ENCODE measurements at regions not wholly inside any gene's neighbourhood (a gene's known extent, or its start where the extent isn't known, plus 50 kb on each side); places are given as distances from the start of the nearest gene placed in this dataset.

DNA sequence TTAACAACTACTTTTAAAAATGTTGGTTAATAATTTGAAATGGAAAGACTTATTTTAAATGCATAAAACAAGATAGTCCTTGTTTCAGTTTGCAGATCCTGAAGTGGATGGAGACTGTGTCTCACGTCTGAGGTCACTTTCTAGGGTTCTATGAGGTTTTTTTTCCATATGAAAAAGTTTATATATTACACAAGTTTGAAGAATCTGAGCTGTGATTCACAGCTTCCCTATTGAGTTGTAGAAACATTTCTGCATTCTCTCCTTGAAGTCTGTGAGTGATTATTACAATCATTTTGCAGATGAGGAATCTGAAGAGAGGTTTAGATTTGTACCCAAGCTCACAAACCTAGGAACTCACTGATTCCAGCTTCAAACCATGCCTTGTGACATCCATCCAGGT lies 442.5 kb upstream of the KLF4 start:
- CTCF ChIA-PET = no interaction called here
- no peak for DNase-seq
- no TSS peak for BruUV-seq (replicated peaks)

DNA sequence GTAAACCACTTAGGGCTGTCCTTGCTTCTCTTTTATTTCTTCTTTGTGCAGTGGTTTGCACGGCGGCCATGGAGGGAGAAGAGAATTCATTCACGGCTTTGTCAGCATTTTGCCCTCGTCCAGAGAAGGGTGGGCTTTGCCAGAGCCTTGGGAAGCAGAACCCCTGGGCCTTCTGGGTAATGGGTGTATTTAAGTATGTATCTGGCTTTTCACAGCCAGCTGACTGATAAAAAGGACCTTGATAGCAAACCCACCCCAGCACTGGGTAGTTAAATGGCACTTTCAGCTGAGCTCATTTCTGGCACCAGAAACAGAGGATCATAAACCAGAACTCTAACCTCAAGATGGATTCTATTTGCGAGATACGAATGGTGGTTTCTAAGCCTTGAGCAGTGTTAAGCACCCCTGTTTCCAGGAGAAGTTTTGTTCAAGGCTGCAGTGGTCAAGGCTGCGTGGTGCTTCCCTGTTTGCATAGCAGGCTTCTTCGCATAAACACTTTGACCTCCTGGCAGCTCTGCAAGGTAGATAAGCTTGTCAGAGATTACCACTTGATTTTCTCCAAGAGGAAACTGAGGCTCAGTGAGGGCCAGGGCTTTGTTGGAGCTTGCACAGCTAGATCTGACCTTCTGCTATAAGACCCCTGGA lies 441.6 kb upstream of the KLF4 start:
- no peaks in the 10 kb centered on the region for H3K4me1 ChIP-seq
- TF ChIP-seq, protein P1, sequence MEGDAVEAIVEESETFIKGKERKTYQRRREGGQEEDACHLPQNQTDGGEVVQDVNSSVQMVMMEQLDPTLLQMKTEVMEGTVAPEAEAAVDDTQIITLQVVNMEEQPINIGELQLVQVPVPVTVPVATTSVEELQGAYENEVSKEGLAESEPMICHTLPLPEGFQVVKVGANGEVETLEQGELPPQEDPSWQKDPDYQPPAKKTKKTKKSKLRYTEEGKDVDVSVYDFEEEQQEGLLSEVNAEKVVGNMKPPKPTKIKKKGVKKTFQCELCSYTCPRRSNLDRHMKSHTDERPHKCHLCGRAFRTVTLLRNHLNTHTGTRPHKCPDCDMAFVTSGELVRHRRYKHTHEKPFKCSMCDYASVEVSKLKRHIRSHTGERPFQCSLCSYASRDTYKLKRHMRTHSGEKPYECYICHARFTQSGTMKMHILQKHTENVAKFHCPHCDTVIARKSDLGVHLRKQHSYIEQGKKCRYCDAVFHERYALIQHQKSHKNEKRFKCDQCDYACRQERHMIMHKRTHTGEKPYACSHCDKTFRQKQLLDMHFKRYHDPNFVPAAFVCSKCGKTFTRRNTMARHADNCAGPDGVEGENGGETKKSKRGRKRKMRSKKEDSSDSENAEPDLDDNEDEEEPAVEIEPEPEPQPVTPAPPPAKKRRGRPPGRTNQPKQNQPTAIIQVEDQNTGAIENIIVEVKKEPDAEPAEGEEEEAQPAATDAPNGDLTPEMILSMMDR (IDR thresholded peaks at IDR 0.05; ENCODE audit: insufficient read depth in 1 of 2, low read depth in 1 of 2, low read length in 1 of 2, severe bottlenecking in 1 of 2, unreplicated experiment in 1 of 2) = no peak
- H3K27ac Mint-ChIP-seq (ENCODE audit: unreplicated experiment) = no peak overlapping the region
- H3K4me3 ChIP-seq (ENCODE audit: low read depth, low read length) = no peak overlapping the region
- no TSS peak for BruUV-seq (replicated peaks)
- POLR2A ChIA-PET = no interaction called here
- no peak overlapping the region for H3K4me3 Mint-ChIP-seq (ENCODE audit: unreplicated experiment)
- H3K27me3 ChIP-seq (replicated peaks; ENCODE audit: control insufficient read depth, insufficient read depth, low read length) = no peaks in the 10 kb centered on the region
- no peaks in the 10 kb centered on the region for H3K9me3 Mint-ChIP-seq (ENCODE audit: unreplicated experiment)
- H3K4me1 Mint-ChIP-seq (ENCODE audit: low read depth, unreplicated experiment) = no peaks in the 10 kb centered on the region
- no peaks in the 10 kb centered on the region for H3K36me3 Mint-ChIP-seq (ENCODE audit: insufficient read depth, unreplicated experiment)
- intact Hi-C loops (cut with micrococcal nuclease; ENCODE audit: unreplicated experiment) = no loop called here
- DNase-seq = no peak
- no peaks in the 10 kb centered on the region for H3K9me3 ChIP-seq
- no peaks in the 10 kb centered on the region for H3K27me3 Mint-ChIP-seq (ENCODE audit: insufficient read depth, unreplicated experiment)
- H3K36me3 ChIP-seq (ENCODE audit: control insufficient read depth, insufficient read depth, low read length) = no peaks in the 10 kb centered on the region
- CTCF ChIA-PET = interaction anchor here (0.7 kb wide), 1 partner anchor 1726 kb away, joined by 3 read pairs; no protein-coding TSS in a partner anchor

More for the DNA sequence above, 442.5 kb upstream of the KLF4 start:
- H3K36me3 ChIP-seq (ENCODE audit: control insufficient read depth, insufficient read depth, low read length) = no peaks in the 10 kb centered on the region
- Mint-ChIP-seq H3K27me3 (ENCODE audit: insufficient read depth, unreplicated experiment) (no peaks in the 10 kb centered on the region), H3K27ac (ENCODE audit: unreplicated experiment) (no peak overlapping the region), H3K9me3 (ENCODE audit: unreplicated experiment) (no peaks in the 10 kb centered on the region), H3K36me3 (ENCODE audit: insufficient read depth, unreplicated experiment) (no peaks in the 10 kb centered on the region), H3K4me3 (ENCODE audit: unreplicated experiment) (no peak overlapping the region), H3K4me1 (ENCODE audit: low read depth, unreplicated experiment) (no peaks in the 10 kb centered on the region)
- no peaks in the 10 kb centered on the region for H3K4me1 ChIP-seq
- H3K27me3 ChIP-seq (replicated peaks; ENCODE audit: control insufficient read depth, insufficient read depth, low read length) = no peaks in the 10 kb centered on the region
- no peaks in the 10 kb centered on the region for H3K9me3 ChIP-seq
- intact Hi-C loops (cut with micrococcal nuclease; ENCODE audit: unreplicated experiment) = no loop called here
- POLR2A ChIA-PET = no interaction called here
- TF ChIP-seq, protein P1 (IDR thresholded peaks at IDR 0.05; ENCODE audit: insufficient read depth in 1 of 2, low read depth in 1 of 2, low read length in 1 of 2, severe bottlenecking in 1 of 2, unreplicated experiment in 1 of 2) = no peak
- H3K4me3 ChIP-seq (ENCODE audit: low read depth, low read length) = no peak overlapping the region

DNA sequence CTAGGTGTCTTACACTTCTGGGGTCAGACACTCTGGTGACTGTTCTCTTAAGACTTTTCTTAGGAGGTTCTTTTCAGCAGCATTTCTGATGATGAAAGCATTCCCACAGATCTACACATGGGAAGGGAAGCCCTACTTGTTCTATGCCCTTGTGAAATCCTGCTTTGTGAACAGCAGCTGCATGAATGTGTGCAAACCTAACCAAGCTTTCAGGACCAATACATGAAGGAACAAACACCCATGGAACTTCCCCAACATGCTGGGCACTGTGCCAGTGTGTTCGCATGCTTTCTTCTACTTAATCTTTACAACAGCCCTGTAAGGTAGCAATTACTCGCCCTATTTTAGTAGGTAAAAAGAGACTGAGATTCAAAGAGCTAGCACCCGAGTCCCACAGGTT lies 439.9 kb upstream of the KLF4 start:
- Histone ChIP-seq H3K9me3 (no peaks in the 10 kb centered on the region), H3K27me3 (replicated peaks; ENCODE audit: control insufficient read depth, insufficient read depth, low read length) (no peaks in the 10 kb centered on the region), H3K36me3 (ENCODE audit: control insufficient read depth, insufficient read depth, low read length) (no peaks in the 10 kb centered on the region), H3K4me1 (no peaks in the 10 kb centered on the region), H3K4me3 (ENCODE audit: low read depth, low read length) (no peak overlapping the region)
- no TSS peak for BruUV-seq (replicated peaks)
- intact Hi-C loops (cut with micrococcal nuclease; ENCODE audit: unreplicated experiment) = no loop called here
- ChIA-PET CTCF (no interaction called here), POLR2A (no interaction called here)
- no peaks in the 10 kb centered on the region for H3K9me3 Mint-ChIP-seq (ENCODE audit: unreplicated experiment)
- no peaks in the 10 kb centered on the region for H3K27me3 Mint-ChIP-seq (ENCODE audit: insufficient read depth, unreplicated experiment)
- TF ChIP-seq, protein P1 (IDR thresholded peaks at IDR 0.05; ENCODE audit: insufficient read depth in 1 of 2, low read depth in 1 of 2, low read length in 1 of 2, severe bottlenecking in 1 of 2, unreplicated experiment in 1 of 2) = no peak
- H3K27ac Mint-ChIP-seq (ENCODE audit: unreplicated experiment) = no peak overlapping the region
- no peak overlapping the region for H3K4me3 Mint-ChIP-seq (ENCODE audit: unreplicated experiment)
- no peak for DNase-seq
- H3K36me3 Mint-ChIP-seq (ENCODE audit: insufficient read depth, unreplicated experiment) = no peaks in the 10 kb centered on the region
- no peaks in the 10 kb centered on the region for H3K4me1 Mint-ChIP-seq (ENCODE audit: low read depth, unreplicated experiment)

All from Caco-2 (cell line).